ENCODE measurements at regions not wholly inside any gene's neighbourhood (a gene's known extent, or its start where the extent isn't known, plus 50 kb on each side); places are given as distances from the start of the nearest gene placed in this dataset.

DNA sequence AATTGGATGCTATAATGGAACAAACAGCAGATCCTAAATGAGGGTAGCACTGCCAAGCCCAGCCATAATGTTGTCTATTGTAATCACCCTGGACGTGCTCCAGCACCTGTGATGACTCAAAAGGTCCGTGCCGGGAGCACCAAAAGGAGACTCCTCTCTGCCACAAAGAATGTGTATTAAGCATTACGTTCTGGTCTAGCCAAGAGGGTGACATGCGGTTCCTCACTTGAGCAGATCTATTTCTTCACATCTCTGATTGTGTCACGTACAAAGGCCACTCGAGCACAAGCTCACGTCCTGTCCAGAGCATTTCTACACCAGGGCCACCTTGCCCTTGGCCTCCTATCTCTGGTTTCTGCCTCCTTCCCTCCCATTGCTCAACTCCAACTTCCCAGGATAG lies 219.9 kb upstream of the IRS2 start:
- TF ChIP-seq, protein P1, sequence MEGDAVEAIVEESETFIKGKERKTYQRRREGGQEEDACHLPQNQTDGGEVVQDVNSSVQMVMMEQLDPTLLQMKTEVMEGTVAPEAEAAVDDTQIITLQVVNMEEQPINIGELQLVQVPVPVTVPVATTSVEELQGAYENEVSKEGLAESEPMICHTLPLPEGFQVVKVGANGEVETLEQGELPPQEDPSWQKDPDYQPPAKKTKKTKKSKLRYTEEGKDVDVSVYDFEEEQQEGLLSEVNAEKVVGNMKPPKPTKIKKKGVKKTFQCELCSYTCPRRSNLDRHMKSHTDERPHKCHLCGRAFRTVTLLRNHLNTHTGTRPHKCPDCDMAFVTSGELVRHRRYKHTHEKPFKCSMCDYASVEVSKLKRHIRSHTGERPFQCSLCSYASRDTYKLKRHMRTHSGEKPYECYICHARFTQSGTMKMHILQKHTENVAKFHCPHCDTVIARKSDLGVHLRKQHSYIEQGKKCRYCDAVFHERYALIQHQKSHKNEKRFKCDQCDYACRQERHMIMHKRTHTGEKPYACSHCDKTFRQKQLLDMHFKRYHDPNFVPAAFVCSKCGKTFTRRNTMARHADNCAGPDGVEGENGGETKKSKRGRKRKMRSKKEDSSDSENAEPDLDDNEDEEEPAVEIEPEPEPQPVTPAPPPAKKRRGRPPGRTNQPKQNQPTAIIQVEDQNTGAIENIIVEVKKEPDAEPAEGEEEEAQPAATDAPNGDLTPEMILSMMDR (IDR thresholded peaks at IDR 0.05) = no peak
- no peak for TF ChIP-seq POLR2A (IDR thresholded peaks at IDR 0.05)
